SK-N-SH (cell line): ENCODE measurements at regions not wholly inside any gene's neighbourhood (a gene's known extent, or its start where the extent isn't known, plus 50 kb on each side); places are given as distances from the start of the nearest gene placed in this dataset.

Experiments used
- CTCF ChIA-PET: fragments of 300-600, 350-600 bp; formaldehyde crosslinking; extraction: SDS; loops from one replicate; lab custom pipeline; 2021; lab: Yijun Ruan, JAX
- POLR2A ChIA-PET: fragments of 350-600 bp; sonication (Branson Sonifier 250); formaldehyde crosslinking; extraction: SDS; loops from one replicate; lab custom pipeline; 2020; ENCODE audit warnings: antibody characterized with exemption, inconsistent platforms; lab: Yijun Ruan, JAX
- DNase-seq: peaks from one replicate; pipeline ENCODE4 v3.0.0; 2012
- H2AFZ ChIP-seq: fragments of 200-600 bp; sonication (generic); 2 replicates; pipeline ENCODE4 v1.8.1; 2016; ENCODE audit warnings: antibody characterized with exemption, mild to moderate bottlenecking, low read depth
- H3F3A ChIP-seq: fragments of 200-600 bp; sonication (generic); replicated peaks from 2 replicates; pipeline ENCODE3; 2016; ENCODE audit warnings: antibody characterized with exemption, mild to moderate bottlenecking; ENCODE audit not compliant: insufficient read depth
- H3K27ac ChIP-seq, 2 experiments: fragments of 200-500 bp in 1 of 2; fragments of 200-600 bp in 1 of 2; sonication (Bioruptor generic) in 1 of 2; sonication (generic), shearing (Covaris generic) in 1 of 2; 2 replicates each; pipeline versions ENCODE4 v1.5.1 to v1.6.1; 2014 to 2016; ENCODE audit warnings: low read depth in 2 of 2, inconsistent platforms in 1 of 2, low read length in 1 of 2, mild to moderate bottlenecking in 1 of 2, mixed read lengths in 1 of 2
- H3K27me3 ChIP-seq: fragments of 200-600 bp; sonication (generic), shearing (Covaris generic); 2 replicates; pipeline ENCODE4 v1.6.1; 2016; ENCODE audit warnings: mixed run types; ENCODE audit not compliant: insufficient read depth
- H3K36me3 ChIP-seq, 2 experiments: fragments of 200-500 bp in 1 of 2; fragments of 200-600 bp in 1 of 2; sonication (Bioruptor generic) in 1 of 2; sonication (generic) in 1 of 2; replicated peaks in 1 of 2; 2 replicates each; pipeline versions ENCODE3 to v1.5.1; 2014 to 2016; ENCODE audit warnings: low read length in 1 of 2, mild to moderate bottlenecking in 1 of 2; ENCODE audit not compliant: insufficient read depth in 2 of 2, control insufficient read depth in 1 of 2
- H3K4me1 ChIP-seq, 2 experiments: fragments of 200-500 bp in 1 of 2; fragments of 200-600 bp in 1 of 2; sonication (Bioruptor generic) in 1 of 2; sonication (generic), shearing (Covaris generic) in 1 of 2; 2 replicates each; pipeline versions ENCODE4 v1.5.1 to v1.6.1; 2014 to 2016; ENCODE audit warnings: low read depth in 1 of 2, low read length in 1 of 2, mixed run types in 1 of 2; ENCODE audit not compliant: insufficient read depth in 2 of 2, control insufficient read depth in 1 of 2
- H3K4me2 ChIP-seq: fragments of 200-600 bp; sonication (generic), shearing (Covaris generic); 2 replicates; pipeline ENCODE4 v1.6.1; 2017; ENCODE audit warnings: mixed run types
- H3K4me3 ChIP-seq, 2 experiments: fragments of 200-500 bp in 1 of 2; fragments of 200-600 bp in 1 of 2; sonication (Bioruptor generic) in 1 of 2; sonication (generic), shearing (Covaris generic) in 1 of 2; 2 replicates each; pipeline versions ENCODE4 v1.5.1 to v1.8.1; 2014 to 2016; ENCODE audit warnings: low read depth in 2 of 2, inconsistent platforms in 1 of 2, low read length in 1 of 2, mild to moderate bottlenecking in 1 of 2, mixed read lengths in 1 of 2, moderate library complexity in 1 of 2
- H3K79me2 ChIP-seq: fragments of 200-600 bp; sonication (generic); 2 replicates; pipeline ENCODE4 v1.8.1; 2017; ENCODE audit warnings: mild to moderate bottlenecking; ENCODE audit not compliant: insufficient read depth
- H3K9ac ChIP-seq: fragments of 200-600 bp; sonication (generic); 2 replicates; pipeline ENCODE4 v1.6.1; 2017; ENCODE audit warnings: mixed run types
- H3K9me2 ChIP-seq: fragments of 200-600 bp; sonication (generic); 2 replicates; pipeline ENCODE4 v1.6.1; 2017; ENCODE audit warnings: mixed run types
- H3K9me3 ChIP-seq: fragments of 200-600 bp; sonication (generic); 2 replicates; pipeline ENCODE4 v1.6.1; 2017; ENCODE audit warnings: mixed run types, mild to moderate bottlenecking, moderate library complexity
- H4K20me1 ChIP-seq: fragments of 200-600 bp; sonication (generic); 2 replicates; pipeline ENCODE4 v1.6.1; 2017; ENCODE audit warnings: mild to moderate bottlenecking, mixed run types; ENCODE audit not compliant: insufficient read depth
- CHD2 ChIP-seq: fragments of 150-350 bp; IDR thresholded peaks from 2 replicates; pipeline ENCODE4 v1.6.1; 2018; ENCODE audit warnings: low read length; ENCODE audit not compliant: partially characterized antibody
- EP300 ChIP-seq, 2 experiments: IDR thresholded peaks; 2 replicates each; pipeline versions ENCODE4 v1.4.0 to v1.6.1; 2012; ENCODE audit warnings: borderline replicate concordance in 1 of 2, low read depth in 1 of 2, low read length in 1 of 2
- EZH2phosphoT487 ChIP-seq: fragments of 200-600 bp; sonication (generic); IDR thresholded peaks from 2 replicates; pipeline ENCODE4 v1.6.1; 2017; ENCODE audit warnings: low read depth, mixed run types, mild to moderate bottlenecking, antibody characterized with exemption, moderate library complexity, borderline replicate concordance
- FOSL2 ChIP-seq: IDR thresholded peaks from 2 replicates; pipeline ENCODE4 v1.4.0; 2012; ENCODE audit warnings: low read depth, mild to moderate bottlenecking, moderate library complexity, borderline replicate concordance
- FOXJ3 ChIP-seq: sonication (generic); formaldehyde crosslinking; IDR thresholded peaks from 2 replicates; pipeline ENCODE4 v1.5.1; 2020; ENCODE audit warnings: mild to moderate bottlenecking, missing genetic modification reagents
- GABPA ChIP-seq: IDR thresholded peaks from 2 replicates; pipeline ENCODE4 v1.4.0; 2012; ENCODE audit warnings: low read depth, mild to moderate bottlenecking
- GATA2 ChIP-seq: sonication (generic); formaldehyde crosslinking; IDR thresholded peaks from 2 replicates; pipeline ENCODE4 v1.5.0; 2020; ENCODE audit warnings: mild to moderate bottlenecking, missing genetic modification reagents
- JUND ChIP-seq: IDR thresholded peaks from 2 replicates; pipeline ENCODE4 v1.4.0; 2012
- MAX ChIP-seq: IDR thresholded peaks from 2 replicates; pipeline ENCODE4 v1.4.0; 2012; ENCODE audit warnings: low read depth
- MEF2A ChIP-seq: IDR thresholded peaks from 2 replicates; pipeline ENCODE4 v1.4.0; 2012; ENCODE audit warnings: low read depth, borderline replicate concordance
- NFIC ChIP-seq: IDR thresholded peaks from 2 replicates; pipeline ENCODE4 v1.4.0; 2012; ENCODE audit warnings: borderline replicate concordance
- NRF1 ChIP-seq: IDR thresholded peaks from 2 replicates; pipeline ENCODE4 v1.6.1; 2012; ENCODE audit warnings: low read depth, mild to moderate bottlenecking, low read length
- RAD21 ChIP-seq: IDR thresholded peaks from 2 replicates; pipeline ENCODE4 v1.6.1; 2012; ENCODE audit warnings: mild to moderate bottlenecking, low read length
- RCOR1 ChIP-seq: fragments of 150-350 bp; IDR thresholded peaks from 2 replicates; pipeline ENCODE4 v1.6.1; 2017; ENCODE audit warnings: antibody characterized with exemption, low read length
- RFX5 ChIP-seq: IDR thresholded peaks from 2 replicates; pipeline ENCODE4 v1.6.1; 2012; ENCODE audit warnings: mild to moderate bottlenecking, improper control_type of control experiment, low read length
- SIN3A ChIP-seq: IDR thresholded peaks from 2 replicates; pipeline ENCODE4 v1.6.1; 2012; ENCODE audit warnings: low read depth, mild to moderate bottlenecking, low read length, moderate library complexity, borderline replicate concordance
- SMC3 ChIP-seq: IDR thresholded peaks from 2 replicates; pipeline ENCODE4 v1.6.1; 2012; ENCODE audit warnings: low read depth, low read length, improper control_type of control experiment
- TAF1 ChIP-seq: IDR thresholded peaks from 2 replicates; pipeline ENCODE4 v1.6.1; 2012; ENCODE audit warnings: low read depth, mild to moderate bottlenecking, low read length, moderate library complexity, borderline replicate concordance
- TEAD4 ChIP-seq: IDR thresholded peaks from 2 replicates; pipeline ENCODE4 v1.4.0; 2012; ENCODE audit warnings: mild to moderate bottlenecking, borderline replicate concordance; ENCODE audit not compliant: insufficient read depth
- YY1 ChIP-seq: IDR thresholded peaks from 2 replicates; pipeline ENCODE4 v1.4.0; 2012; ENCODE audit warnings: low read depth, mild to moderate bottlenecking
- ZBTB33 ChIP-seq: IDR thresholded peaks from 2 replicates; pipeline ENCODE4 v1.4.0; 2012; ENCODE audit warnings: low read depth, borderline replicate concordance
- WGBS: methylation state at CpG from one replicate; pipeline ENCODE4 v1.1.6; 2017; ENCODE audit warnings: low lambda C conversion rate; 5-methylcytosine and 5-hydroxymethylcytosine counted together
- TF ChIP-seq, protein P1 (sequence below): IDR thresholded peaks from 2 replicates; pipeline ENCODE4 v1.6.1; 2012; ENCODE audit warnings: mild to moderate bottlenecking, low read depth, low read length, moderate library complexity

DNA sequence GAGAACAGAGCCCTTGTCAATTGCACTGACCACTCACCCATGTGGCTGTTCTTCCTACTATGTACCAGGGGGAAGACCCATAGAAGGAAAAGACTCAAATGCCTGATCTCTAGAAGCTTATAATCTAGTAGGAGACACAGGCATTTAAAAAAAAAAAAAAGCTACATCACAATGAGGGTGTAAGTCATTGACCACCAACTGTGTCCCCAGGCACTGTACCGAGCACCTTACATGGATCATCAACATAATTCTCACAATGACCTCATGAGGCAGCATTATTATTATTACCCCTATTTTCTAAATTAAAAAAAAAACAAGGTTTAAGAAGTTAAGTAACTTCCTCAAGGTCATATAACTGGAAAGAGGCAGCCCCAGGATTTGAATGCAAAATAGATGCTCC is 247.4 kb downstream of the SHOX2 start:
- TF ChIP-seq TAF1 (no peak), TEAD4 (no peak), NFIC (no peak), SIN3A (no peak), MAX (no peak), EZH2phosphoT487 (no peak), JUND (no peak), FOXJ3 (CRISPR knock-in tag) (no peak)
- TF ChIP-seq, protein P1, sequence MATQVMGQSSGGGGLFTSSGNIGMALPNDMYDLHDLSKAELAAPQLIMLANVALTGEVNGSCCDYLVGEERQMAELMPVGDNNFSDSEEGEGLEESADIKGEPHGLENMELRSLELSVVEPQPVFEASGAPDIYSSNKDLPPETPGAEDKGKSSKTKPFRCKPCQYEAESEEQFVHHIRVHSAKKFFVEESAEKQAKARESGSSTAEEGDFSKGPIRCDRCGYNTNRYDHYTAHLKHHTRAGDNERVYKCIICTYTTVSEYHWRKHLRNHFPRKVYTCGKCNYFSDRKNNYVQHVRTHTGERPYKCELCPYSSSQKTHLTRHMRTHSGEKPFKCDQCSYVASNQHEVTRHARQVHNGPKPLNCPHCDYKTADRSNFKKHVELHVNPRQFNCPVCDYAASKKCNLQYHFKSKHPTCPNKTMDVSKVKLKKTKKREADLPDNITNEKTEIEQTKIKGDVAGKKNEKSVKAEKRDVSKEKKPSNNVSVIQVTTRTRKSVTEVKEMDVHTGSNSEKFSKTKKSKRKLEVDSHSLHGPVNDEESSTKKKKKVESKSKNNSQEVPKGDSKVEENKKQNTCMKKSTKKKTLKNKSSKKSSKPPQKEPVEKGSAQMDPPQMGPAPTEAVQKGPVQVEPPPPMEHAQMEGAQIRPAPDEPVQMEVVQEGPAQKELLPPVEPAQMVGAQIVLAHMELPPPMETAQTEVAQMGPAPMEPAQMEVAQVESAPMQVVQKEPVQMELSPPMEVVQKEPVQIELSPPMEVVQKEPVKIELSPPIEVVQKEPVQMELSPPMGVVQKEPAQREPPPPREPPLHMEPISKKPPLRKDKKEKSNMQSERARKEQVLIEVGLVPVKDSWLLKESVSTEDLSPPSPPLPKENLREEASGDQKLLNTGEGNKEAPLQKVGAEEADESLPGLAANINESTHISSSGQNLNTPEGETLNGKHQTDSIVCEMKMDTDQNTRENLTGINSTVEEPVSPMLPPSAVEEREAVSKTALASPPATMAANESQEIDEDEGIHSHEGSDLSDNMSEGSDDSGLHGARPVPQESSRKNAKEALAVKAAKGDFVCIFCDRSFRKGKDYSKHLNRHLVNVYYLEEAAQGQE = no peak
- H3K4me2 ChIP-seq = no peak overlapping the region
- no peaks in the 10 kb centered on the region for H3K79me2 ChIP-seq
- no peak overlapping the region for H2AFZ ChIP-seq
- ChIA-PET CTCF (no interaction called here), POLR2A (no interaction called here)
- peaks cover 0 to 14% of the 10 kb centered on the region in 2 experiments; a peak in 2 of 4 replicates for H3K4me1 ChIP-seq
- no peaks in the 10 kb centered on the region for H4K20me1 ChIP-seq
- WGBS = 81% methylated on average over 1 of the region's 1 CpG
- no peak overlapping the region for H3K4me3 ChIP-seq
- H3F3A ChIP-seq = no peaks in the 10 kb centered on the region
- no peak overlapping the region for H3K27ac ChIP-seq
- no peak for DNase-seq
- no peaks in the 10 kb centered on the region for H3K36me3 ChIP-seq
- no peaks in the 10 kb centered on the region for H3K9me3 ChIP-seq
- H3K9me2 ChIP-seq = no peaks in the 10 kb centered on the region
- no peaks in the 10 kb centered on the region for H3K27me3 ChIP-seq
- no peak overlapping the region for H3K9ac ChIP-seq

- no peaks in the 10 kb centered on the region for H3K9me2 ChIP-seq
- H3K4me3 ChIP-seq = no peak overlapping the region
- DNase-seq = peak; percentile 57
- no peaks in the 10 kb centered on the region for H3K27me3 ChIP-seq
- no peak overlapping the region for H3K9ac ChIP-seq
- TF ChIP-seq CHD2 (peak; percentile 35), RFX5 (no peak), YY1 (no peak), FOXJ3 (CRISPR knock-in tag) (no peak), TAF1 (no peak), EP300 (IDR thresholded peaks at IDR 0.05; ENCODE audit: borderline replicate concordance in 1 of 2, low read depth in 1 of 2, low read length in 1 of 2) (peak in 1 of 2 experiments; percentile 6; a peak in 1 of 4 replicates), GABPA (no peak), RCOR1 (peak; percentile 81; the same call in 1 of the 2 replicates), ZBTB33 (no peak), NRF1 (no peak), GATA2 (CRISPR knock-in tag) (no peak), FOSL2 (no peak), MEF2A (no peak), JUND (no peak), RAD21 (peak; percentile 7; the same call in 1 of the 2 replicates), NFIC (no peak), SIN3A (no peak), SMC3 (no peak)
- H3K27ac ChIP-seq = peak overlapping the region in 1 of 2 experiments; percentile 23; a peak in 1 of 4 replicates
- H3K4me1 ChIP-seq = peaks cover 0 to 14% of the 10 kb centered on the region in 2 experiments; a peak in 2 of 4 replicates
- H3K9me3 ChIP-seq = no peaks in the 10 kb centered on the region
- H4K20me1 ChIP-seq = no peaks in the 10 kb centered on the region
- 23% methylated on average over 5 of the region's 5 CpGs for WGBS
- H3K36me3 ChIP-seq = no peaks in the 10 kb centered on the region
- H3K79me2 ChIP-seq = no peaks in the 10 kb centered on the region
- H3F3A ChIP-seq = no peaks in the 10 kb centered on the region
- CTCF ChIA-PET = no interaction called here
- peak overlapping the region; percentile 58; the same call in 1 of the 2 replicates for H2AFZ ChIP-seq
- POLR2A ChIA-PET = no interaction called here
- no peak overlapping the region for H3K4me2 ChIP-seq
Observed at GRCh38 chr3:157857440-157857839, 248.8 kb downstream of the SHOX2 start.
